Nephron (organoid): ENCODE measurements at regions not wholly inside any gene's neighbourhood (a gene's known extent, or its start where the extent isn't known, plus 50 kb on each side); places are given as distances from the start of the nearest gene placed in this dataset.
A peak's percentile ranks its signal among the peaks of the same experiment; 100 is the strongest.

Experiments used
- H3K27ac Mint-ChIP-seq, 3 experiments: 2 replicates each; pipeline ENCODE4 v1.8.0; 2020; ENCODE audit warnings: mixed read lengths in 3 of 3, mild to moderate bottlenecking in 2 of 3, moderate library complexity in 1 of 3
- H3K27me3 Mint-ChIP-seq: 2 replicates; pipeline ENCODE4 v1.8.0; 2021; ENCODE audit warnings: low read depth, mild to moderate bottlenecking, moderate library complexity, mixed read lengths
- H3K36me3 Mint-ChIP-seq: 2 replicates; pipeline ENCODE4 v1.8.0; 2020; ENCODE audit warnings: low read depth, mixed read lengths
- H3K4me1 Mint-ChIP-seq: 2 replicates; pipeline ENCODE4 v1.8.0; 2020; ENCODE audit warnings: mixed read lengths
- H3K4me3 Mint-ChIP-seq, 3 experiments: 2 replicates each; pipeline ENCODE4 v1.8.0; 2020; ENCODE audit warnings: mild to moderate bottlenecking in 3 of 3, mixed read lengths in 3 of 3, moderate library complexity in 2 of 3
- H3K9me3 Mint-ChIP-seq: 2 replicates; pipeline ENCODE4 v1.8.0; 2020; ENCODE audit warnings: mixed read lengths
- TF ChIP-seq, protein P1 (sequence below), 3 experiments: fragments of 200-600 bp; sonication (generic); IDR thresholded peaks; one replicate each; pipeline ENCODE4 v1.5.0; 2021; ENCODE audit warnings: antibody characterized with exemption in 3 of 3; ENCODE audit not compliant: unreplicated experiment in 3 of 3

DNA sequence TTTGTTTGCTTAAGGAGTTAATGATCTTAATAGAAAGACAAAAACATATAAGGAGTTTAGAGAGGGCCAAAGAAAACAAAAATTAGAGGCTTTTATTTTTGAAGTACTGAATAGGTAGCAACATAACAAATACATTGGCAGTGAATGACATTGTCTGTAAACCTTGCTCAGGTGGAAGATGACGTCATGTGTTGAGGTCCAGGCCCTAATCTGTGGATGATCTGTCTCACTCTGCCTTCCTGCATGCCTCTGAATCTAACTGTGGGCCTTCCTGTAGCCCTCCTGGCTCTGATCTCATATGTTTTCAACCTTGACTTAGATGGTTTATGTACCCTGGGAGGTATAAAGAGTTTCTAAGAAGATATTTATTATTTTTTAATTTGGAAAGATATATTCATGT lies 58.1 kb upstream of the DYNAP start:
- no peaks in the 10 kb centered on the region for H3K36me3 Mint-ChIP-seq
- no peaks in the 10 kb centered on the region for H3K9me3 Mint-ChIP-seq
- peak overlapping the region in 1 of 3 experiments; percentile 25 for H3K27ac Mint-ChIP-seq
- TF ChIP-seq, protein P1, sequence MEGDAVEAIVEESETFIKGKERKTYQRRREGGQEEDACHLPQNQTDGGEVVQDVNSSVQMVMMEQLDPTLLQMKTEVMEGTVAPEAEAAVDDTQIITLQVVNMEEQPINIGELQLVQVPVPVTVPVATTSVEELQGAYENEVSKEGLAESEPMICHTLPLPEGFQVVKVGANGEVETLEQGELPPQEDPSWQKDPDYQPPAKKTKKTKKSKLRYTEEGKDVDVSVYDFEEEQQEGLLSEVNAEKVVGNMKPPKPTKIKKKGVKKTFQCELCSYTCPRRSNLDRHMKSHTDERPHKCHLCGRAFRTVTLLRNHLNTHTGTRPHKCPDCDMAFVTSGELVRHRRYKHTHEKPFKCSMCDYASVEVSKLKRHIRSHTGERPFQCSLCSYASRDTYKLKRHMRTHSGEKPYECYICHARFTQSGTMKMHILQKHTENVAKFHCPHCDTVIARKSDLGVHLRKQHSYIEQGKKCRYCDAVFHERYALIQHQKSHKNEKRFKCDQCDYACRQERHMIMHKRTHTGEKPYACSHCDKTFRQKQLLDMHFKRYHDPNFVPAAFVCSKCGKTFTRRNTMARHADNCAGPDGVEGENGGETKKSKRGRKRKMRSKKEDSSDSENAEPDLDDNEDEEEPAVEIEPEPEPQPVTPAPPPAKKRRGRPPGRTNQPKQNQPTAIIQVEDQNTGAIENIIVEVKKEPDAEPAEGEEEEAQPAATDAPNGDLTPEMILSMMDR (IDR thresholded peaks at IDR 0.05; ENCODE audit: unreplicated experiment in 3 of 3): no peak
- H3K27me3 Mint-ChIP-seq: peaks cover 3% of the 10 kb centered on the region
- no peak overlapping the region for H3K4me3 Mint-ChIP-seq
- no peaks in the 10 kb centered on the region for H3K4me1 Mint-ChIP-seq
